HL-60 (cell line): ENCODE measurements at regions not wholly inside any gene's neighbourhood (a gene's known extent, or its start where the extent isn't known, plus 50 kb on each side); places are given as distances from the start of the nearest gene placed in this dataset.

Experiments
- DNase-seq, 2 experiments: peaks; one replicate each; pipeline ENCODE4 v3.0.0-alpha.2; 2010 to 2020; ENCODE audit warnings: low read depth in 1 of 2, low spot score in 1 of 2
- H3K27ac ChIP-seq: fragments of 250-450 bp; sonication (Bioruptor Pico); replicated peaks from 2 replicates; pipeline ENCODE4 v1.5.1; 2020; ENCODE audit warnings: mild to moderate bottlenecking, moderate library complexity
- H3K27me3 ChIP-seq: fragments of 250-450 bp; sonication (Bioruptor Pico); 2 replicates; pipeline ENCODE4 v1.5.1; 2021; ENCODE audit warnings: mild to moderate bottlenecking, moderate library complexity; ENCODE audit not compliant: insufficient read depth, poor library complexity, severe bottlenecking
- H3K4me3 ChIP-seq: replicated peaks from 2 replicates; pipeline ENCODE4 v1.5.1; 2011; ENCODE audit warnings: mild to moderate bottlenecking, control low read depth, low read length; ENCODE audit not compliant: insufficient read depth
- CTCF ChIP-seq: IDR thresholded peaks from one replicate; pipeline ENCODE4 v1.5.1; 2011; ENCODE audit warnings: low read length, control low read depth, inconsistent platforms; ENCODE audit not compliant: insufficient read depth
- GABPA ChIP-seq: IDR thresholded peaks from 2 replicates; pipeline ENCODE4 v1.6.1; 2012; ENCODE audit warnings: low read depth
- POLR2AphosphoS5 ChIP-seq: IDR thresholded peaks from 2 replicates; pipeline ENCODE4 v1.6.1; 2012; ENCODE audit warnings: low read depth
- REST ChIP-seq: IDR thresholded peaks from 2 replicates; pipeline ENCODE4 v1.6.1; 2012; ENCODE audit warnings: low read depth; ENCODE audit not compliant: insufficient replicate concordance
- SPI1 ChIP-seq: IDR thresholded peaks from 2 replicates; pipeline ENCODE4 v1.6.1; 2012; ENCODE audit warnings: low read depth, mild to moderate bottlenecking, borderline replicate concordance

- DNase-seq: peak in 1 of 2 experiments; percentile 1
- no peak overlapping the region for H3K4me3 ChIP-seq
- H3K27ac ChIP-seq: no peak overlapping the region
- TF ChIP-seq SPI1 (peak; percentile 88), GABPA (no peak)
- no peaks in the 10 kb centered on the region for H3K27me3 ChIP-seq
Observed at GRCh38 chr9:29290516-29290915, 1717.2 kb upstream of the C9orf72 start.

- peak in 1 of 2 experiments; percentile 1 for DNase-seq
- no peaks in the 10 kb centered on the region for H3K27me3 ChIP-seq
- H3K27ac ChIP-seq: no peak overlapping the region
- TF ChIP-seq POLR2AphosphoS5: no peak
- TF ChIP-seq REST: no peak
- TF ChIP-seq SPI1: no peak
- TF ChIP-seq CTCF: no peak
- TF ChIP-seq GABPA: no peak
- H3K4me3 ChIP-seq: no peak overlapping the region
Observed at GRCh38 chr9:29297592-29297991, 1724.3 kb upstream of the C9orf72 start.

GRCh38 chr9:29311221-29311620 lies 1737.9 kb upstream of the C9orf72 start:
- no peak for DNase-seq
- TF ChIP-seq GABPA (no peak), REST (no peak), POLR2AphosphoS5 (no peak), SPI1 (no peak)
- Histone ChIP-seq H3K27ac (no peak overlapping the region), H3K27me3 (no peaks in the 10 kb centered on the region), H3K4me3 (no peak overlapping the region)

GRCh38 chr9:29312327-29312726 lies 1739.0 kb upstream of the C9orf72 start:
- no peak for DNase-seq
- Histone ChIP-seq H3K27ac (no peak overlapping the region), H3K4me3 (no peak overlapping the region), H3K27me3 (no peaks in the 10 kb centered on the region)
- no peak for TF ChIP-seq POLR2AphosphoS5
- no peak for TF ChIP-seq GABPA
- TF ChIP-seq REST: no peak
